Loucy (cell line): ENCODE measurements at regions not wholly inside any gene's neighbourhood (a gene's known extent, or its start where the extent isn't known, plus 50 kb on each side); places are given as distances from the start of the nearest gene placed in this dataset.

Source experiments
- H2AFZ ChIP-seq: fragments of 200-600 bp; sonication (generic); 2 replicates; pipeline ENCODE4 v1.6.0; 2016; ENCODE audit warnings: antibody characterized with exemption, mild to moderate bottlenecking, low read length, moderate library complexity
- H3F3A ChIP-seq: fragments of 200-600 bp; 2 replicates; pipeline ENCODE4 v1.6.0; 2016; ENCODE audit warnings: antibody characterized with exemption, low read depth, mild to moderate bottlenecking
- H3K27me3 ChIP-seq: fragments of 200-600 bp; sonication (generic); 2 replicates; pipeline ENCODE4 v1.6.1; 2014; ENCODE audit warnings: low read length, mild to moderate bottlenecking; ENCODE audit not compliant: insufficient read depth, poor library complexity, severe bottlenecking
- H3K36me3 ChIP-seq: fragments of 200-600 bp; sonication (generic); 2 replicates; pipeline ENCODE4 v1.6.1; 2016; ENCODE audit warnings: low read length; ENCODE audit not compliant: insufficient read depth
- H3K4me1 ChIP-seq: fragments of 200-600 bp; sonication (generic); 2 replicates; pipeline ENCODE4 v1.5.1; 2014; ENCODE audit warnings: low read length, mild to moderate bottlenecking; ENCODE audit not compliant: insufficient read depth, poor library complexity, severe bottlenecking
- H3K4me2 ChIP-seq: fragments of 200-600 bp; sonication (generic); 2 replicates; pipeline ENCODE4 v1.6.0; 2014; ENCODE audit warnings: antibody characterized with exemption, low read length, low read depth, mild to moderate bottlenecking; ENCODE audit not compliant: poor library complexity, severe bottlenecking
- H3K4me3 ChIP-seq: fragments of 200-600 bp; sonication (generic); 2 replicates; pipeline ENCODE4 v1.5.1; 2014; ENCODE audit warnings: low read length, mild to moderate bottlenecking, mixed read lengths; ENCODE audit not compliant: poor library complexity, severe bottlenecking
- H3K79me2 ChIP-seq: fragments of 200-600 bp; sonication (generic); 2 replicates; pipeline ENCODE4 v1.6.1; 2014; ENCODE audit warnings: low read length; ENCODE audit not compliant: insufficient read depth
- H3K9ac ChIP-seq: fragments of 200-600 bp; sonication (generic); 2 replicates; pipeline ENCODE4 v1.6.0; 2014; ENCODE audit warnings: mild to moderate bottlenecking, low read depth, low read length, moderate library complexity; ENCODE audit not compliant: poor library complexity, severe bottlenecking
- H3K9me2 ChIP-seq: fragments of 200-600 bp; sonication (generic); replicated peaks from 2 replicates; pipeline ENCODE4 v1.6.1; 2016; ENCODE audit warnings: low read depth, low read length, mixed read lengths
- H3K9me3 ChIP-seq: fragments of 200-600 bp; sonication (generic); 2 replicates; pipeline ENCODE4 v1.6.1; 2014; ENCODE audit warnings: mild to moderate bottlenecking, antibody characterized with exemption, low read length, low read depth; ENCODE audit not compliant: insufficient read depth
- H4K20me1 ChIP-seq: fragments of 200-600 bp; sonication (generic); 2 replicates; pipeline ENCODE4 v1.6.0; 2014; ENCODE audit warnings: antibody characterized with exemption, low read length, mild to moderate bottlenecking; ENCODE audit not compliant: insufficient read depth, poor library complexity, severe bottlenecking
- EZH2phosphoT487 ChIP-seq: fragments of 200-600 bp; IDR thresholded peaks from 2 replicates; pipeline ENCODE4 v1.6.1; 2018; ENCODE audit warnings: antibody characterized with exemption, mild to moderate bottlenecking, moderate library complexity, borderline replicate concordance
- TF ChIP-seq, protein P1 (sequence below): fragments of 200-600 bp; sonication (generic); conservative IDR thresholded peaks from 2 replicates; pipeline ENCODE4 v1.5.1; 2014; ENCODE audit warnings: mild to moderate bottlenecking, antibody characterized with exemption, low read length

DNA sequence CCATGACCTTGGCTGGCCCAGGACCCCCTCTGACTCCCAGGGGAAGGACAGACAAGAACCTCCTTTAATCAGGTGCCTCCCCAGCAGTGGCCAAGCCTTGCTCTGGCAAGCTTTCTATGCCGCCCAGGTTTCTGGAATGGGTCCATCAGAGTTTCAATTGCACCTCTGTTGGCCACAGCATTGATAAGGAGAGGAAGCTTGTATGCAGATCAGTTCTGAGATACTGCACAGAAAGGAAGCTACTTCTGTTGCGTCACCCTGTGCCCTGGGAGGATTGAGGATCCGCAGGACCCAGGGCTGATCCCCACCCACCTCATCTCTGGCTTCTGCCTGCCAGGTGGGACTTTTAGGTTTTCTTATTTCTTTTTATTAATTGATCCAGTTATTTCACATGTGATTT is 167.2 kb downstream of the TFAP2C start:
- Histone ChIP-seq H3K79me2 (no peaks in the 10 kb centered on the region), H3K9me3 (peaks cover 9% of the 10 kb centered on the region; the same call in 1 of the 2 replicates), H3K27me3 (no peaks in the 10 kb centered on the region), H3K9ac (no peak overlapping the region), H2AFZ (no peak overlapping the region), H3K4me3 (no peak overlapping the region), H3K4me1 (no peaks in the 10 kb centered on the region), H3K4me2 (no peak overlapping the region), H3K9me2 (no peaks in the 10 kb centered on the region), H4K20me1 (no peaks in the 10 kb centered on the region), H3K36me3 (no peaks in the 10 kb centered on the region), H3F3A (no peaks in the 10 kb centered on the region)
- no peak for TF ChIP-seq EZH2phosphoT487
- TF ChIP-seq, protein P1, sequence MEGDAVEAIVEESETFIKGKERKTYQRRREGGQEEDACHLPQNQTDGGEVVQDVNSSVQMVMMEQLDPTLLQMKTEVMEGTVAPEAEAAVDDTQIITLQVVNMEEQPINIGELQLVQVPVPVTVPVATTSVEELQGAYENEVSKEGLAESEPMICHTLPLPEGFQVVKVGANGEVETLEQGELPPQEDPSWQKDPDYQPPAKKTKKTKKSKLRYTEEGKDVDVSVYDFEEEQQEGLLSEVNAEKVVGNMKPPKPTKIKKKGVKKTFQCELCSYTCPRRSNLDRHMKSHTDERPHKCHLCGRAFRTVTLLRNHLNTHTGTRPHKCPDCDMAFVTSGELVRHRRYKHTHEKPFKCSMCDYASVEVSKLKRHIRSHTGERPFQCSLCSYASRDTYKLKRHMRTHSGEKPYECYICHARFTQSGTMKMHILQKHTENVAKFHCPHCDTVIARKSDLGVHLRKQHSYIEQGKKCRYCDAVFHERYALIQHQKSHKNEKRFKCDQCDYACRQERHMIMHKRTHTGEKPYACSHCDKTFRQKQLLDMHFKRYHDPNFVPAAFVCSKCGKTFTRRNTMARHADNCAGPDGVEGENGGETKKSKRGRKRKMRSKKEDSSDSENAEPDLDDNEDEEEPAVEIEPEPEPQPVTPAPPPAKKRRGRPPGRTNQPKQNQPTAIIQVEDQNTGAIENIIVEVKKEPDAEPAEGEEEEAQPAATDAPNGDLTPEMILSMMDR: no peak

DNA sequence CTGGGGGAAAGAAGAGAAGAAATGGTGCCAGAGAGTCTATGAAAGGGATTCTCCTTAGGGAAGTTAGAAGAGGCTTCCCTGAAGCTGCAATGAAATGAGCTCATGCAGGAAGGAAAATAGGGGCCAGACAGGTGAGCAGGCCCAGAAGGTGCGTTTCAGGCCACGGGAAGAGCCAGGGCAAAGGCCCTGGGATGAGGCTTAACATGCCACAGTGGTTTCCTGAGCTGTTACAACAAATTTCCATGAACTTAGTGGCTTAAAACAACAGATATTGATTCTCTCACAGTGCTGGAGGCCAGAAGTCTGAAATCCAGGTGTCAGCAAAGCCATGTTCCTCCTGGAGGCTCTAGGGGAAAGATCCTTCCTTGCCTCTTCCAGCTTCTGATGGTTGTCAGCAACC is 167.9 kb downstream of the TFAP2C start:
- no peaks in the 10 kb centered on the region for H3K36me3 ChIP-seq
- no peak overlapping the region for H2AFZ ChIP-seq
- H3K79me2 ChIP-seq: no peaks in the 10 kb centered on the region
- H4K20me1 ChIP-seq: no peaks in the 10 kb centered on the region
- TF ChIP-seq, protein P1: no peak
- TF ChIP-seq EZH2phosphoT487: no peak
- H3K9ac ChIP-seq: no peak overlapping the region
- peaks cover 9% of the 10 kb centered on the region; the same call in 1 of the 2 replicates for H3K9me3 ChIP-seq
- H3K4me3 ChIP-seq: no peak overlapping the region
- no peaks in the 10 kb centered on the region for H3K9me2 ChIP-seq
- no peaks in the 10 kb centered on the region for H3F3A ChIP-seq
- H3K4me2 ChIP-seq: no peak overlapping the region
- no peaks in the 10 kb centered on the region for H3K4me1 ChIP-seq
- no peaks in the 10 kb centered on the region for H3K27me3 ChIP-seq

DNA sequence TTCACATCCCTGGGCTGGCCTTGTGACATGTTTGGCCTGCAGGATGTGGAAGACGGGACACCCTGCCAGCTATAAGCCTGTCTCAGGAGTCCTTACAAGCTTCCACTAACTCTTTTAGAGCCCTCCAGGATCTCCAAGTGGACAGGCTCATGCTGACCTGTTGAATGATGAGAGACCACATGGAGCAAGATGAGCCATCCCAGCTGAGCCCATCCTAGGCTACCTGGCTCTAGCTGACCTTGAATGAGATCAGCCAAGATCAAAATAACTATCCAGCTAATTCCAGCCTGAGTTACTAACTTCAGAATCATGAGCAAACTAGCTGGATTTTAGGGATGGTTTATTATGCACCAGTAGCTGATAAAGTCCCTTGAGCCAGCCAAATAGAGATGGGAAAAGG is 169.5 kb downstream of the TFAP2C start:
- no peaks in the 10 kb centered on the region for H3K4me1 ChIP-seq
- H3K79me2 ChIP-seq: no peaks in the 10 kb centered on the region
- H3K4me2 ChIP-seq: no peak overlapping the region
- H3F3A ChIP-seq: no peaks in the 10 kb centered on the region
- H3K36me3 ChIP-seq: no peaks in the 10 kb centered on the region
- H3K9me2 ChIP-seq: no peaks in the 10 kb centered on the region
- H2AFZ ChIP-seq: no peak overlapping the region
- peaks cover 9% of the 10 kb centered on the region; the same call in 1 of the 2 replicates for H3K9me3 ChIP-seq
- H3K9ac ChIP-seq: no peak overlapping the region
- no peak overlapping the region for H3K4me3 ChIP-seq
- no peaks in the 10 kb centered on the region for H3K27me3 ChIP-seq
- TF ChIP-seq EZH2phosphoT487: no peak
- TF ChIP-seq, protein P1: no peak
- H4K20me1 ChIP-seq: no peaks in the 10 kb centered on the region
